Left ventricle myocardium inferior (tissue), 1 donor: ENCODE measurements at regions not wholly inside any gene's neighbourhood (a gene's known extent, or its start where the extent isn't known, plus 50 kb on each side); places are given as distances from the start of the nearest gene placed in this dataset.

ENCODE experiments used
- DNase-seq: peaks from one replicate; pipeline ENCODE4 v3.0.0-alpha.2; 2020
- H3K27ac ChIP-seq: fragments of 200-600 bp; replicated peaks from 2 replicates; pipeline ENCODE4 v1.8.0; 2021
- H3K27me3 ChIP-seq: fragments of 200-600 bp; 2 replicates; pipeline ENCODE4 v1.8.0; 2021; ENCODE audit warnings: low read depth
- H3K36me3 ChIP-seq: fragments of 200-600 bp; 2 replicates; pipeline ENCODE4 v1.8.0; 2021
- H3K4me1 ChIP-seq: fragments of 200-600 bp; 2 replicates; pipeline ENCODE4 v1.8.0; 2021
- H3K4me3 ChIP-seq: fragments of 200-600 bp; 2 replicates; pipeline ENCODE4 v1.8.0; 2021; ENCODE audit warnings: mild to moderate bottlenecking, moderate library complexity
- H3K9me3 ChIP-seq: fragments of 200-600 bp; replicated peaks from 2 replicates; pipeline ENCODE4 v1.8.0; 2021
- intact Hi-C: fragments of 100-400 bp; cut with micrococcal nuclease; formaldehyde crosslinking; loops from one replicate; pipeline ENCODE4 v1.11.0; 2022
- TF ChIP-seq, protein P1 (sequence below): fragments of 200-600 bp; IDR thresholded peaks from 2 replicates; pipeline ENCODE4 v1.8.0; 2021; ENCODE audit warnings: antibody characterized with exemption, mild to moderate bottlenecking, borderline replicate concordance
- donor health status: DM: no; HTN: yes; CAD: no; lungs with severe emphysema.

DNA sequence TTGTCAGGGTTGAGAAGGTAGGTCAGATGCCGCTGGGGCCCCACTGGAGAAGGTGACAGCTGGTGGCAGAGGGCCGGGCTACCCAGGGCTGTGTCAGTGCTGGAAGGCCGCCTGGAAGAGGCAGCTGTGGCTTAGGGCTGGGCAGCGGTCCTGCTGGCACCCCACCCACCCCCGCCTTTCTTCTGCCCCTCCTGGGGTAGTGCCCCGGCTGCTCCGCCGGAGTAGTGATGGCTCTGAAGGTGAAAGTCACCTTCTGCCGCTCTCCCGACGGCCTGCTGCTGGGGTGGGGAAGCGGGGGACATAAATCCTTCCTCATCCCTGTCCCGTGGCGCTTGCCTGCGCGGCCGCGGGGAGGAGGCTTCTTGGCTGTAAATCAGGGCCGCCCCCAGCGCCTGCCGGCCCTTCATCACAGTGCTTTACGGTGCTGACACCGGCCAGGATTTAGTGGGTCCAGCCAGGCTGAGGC, 332.2 kb downstream of the DYSF start:
- Histone ChIP-seq H3K27me3 (peaks cover 19% of the 10 kb centered on the region), H3K4me3 (no peak overlapping the region), H3K9me3 (no peaks in the 10 kb centered on the region), H3K27ac (no peak overlapping the region), H3K4me1 (no peaks in the 10 kb centered on the region), H3K36me3 (no peaks in the 10 kb centered on the region)
- DNase-seq = no peak
- TF ChIP-seq, protein P1, sequence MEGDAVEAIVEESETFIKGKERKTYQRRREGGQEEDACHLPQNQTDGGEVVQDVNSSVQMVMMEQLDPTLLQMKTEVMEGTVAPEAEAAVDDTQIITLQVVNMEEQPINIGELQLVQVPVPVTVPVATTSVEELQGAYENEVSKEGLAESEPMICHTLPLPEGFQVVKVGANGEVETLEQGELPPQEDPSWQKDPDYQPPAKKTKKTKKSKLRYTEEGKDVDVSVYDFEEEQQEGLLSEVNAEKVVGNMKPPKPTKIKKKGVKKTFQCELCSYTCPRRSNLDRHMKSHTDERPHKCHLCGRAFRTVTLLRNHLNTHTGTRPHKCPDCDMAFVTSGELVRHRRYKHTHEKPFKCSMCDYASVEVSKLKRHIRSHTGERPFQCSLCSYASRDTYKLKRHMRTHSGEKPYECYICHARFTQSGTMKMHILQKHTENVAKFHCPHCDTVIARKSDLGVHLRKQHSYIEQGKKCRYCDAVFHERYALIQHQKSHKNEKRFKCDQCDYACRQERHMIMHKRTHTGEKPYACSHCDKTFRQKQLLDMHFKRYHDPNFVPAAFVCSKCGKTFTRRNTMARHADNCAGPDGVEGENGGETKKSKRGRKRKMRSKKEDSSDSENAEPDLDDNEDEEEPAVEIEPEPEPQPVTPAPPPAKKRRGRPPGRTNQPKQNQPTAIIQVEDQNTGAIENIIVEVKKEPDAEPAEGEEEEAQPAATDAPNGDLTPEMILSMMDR = no peak
- intact Hi-C loops = no loop called here

DNA sequence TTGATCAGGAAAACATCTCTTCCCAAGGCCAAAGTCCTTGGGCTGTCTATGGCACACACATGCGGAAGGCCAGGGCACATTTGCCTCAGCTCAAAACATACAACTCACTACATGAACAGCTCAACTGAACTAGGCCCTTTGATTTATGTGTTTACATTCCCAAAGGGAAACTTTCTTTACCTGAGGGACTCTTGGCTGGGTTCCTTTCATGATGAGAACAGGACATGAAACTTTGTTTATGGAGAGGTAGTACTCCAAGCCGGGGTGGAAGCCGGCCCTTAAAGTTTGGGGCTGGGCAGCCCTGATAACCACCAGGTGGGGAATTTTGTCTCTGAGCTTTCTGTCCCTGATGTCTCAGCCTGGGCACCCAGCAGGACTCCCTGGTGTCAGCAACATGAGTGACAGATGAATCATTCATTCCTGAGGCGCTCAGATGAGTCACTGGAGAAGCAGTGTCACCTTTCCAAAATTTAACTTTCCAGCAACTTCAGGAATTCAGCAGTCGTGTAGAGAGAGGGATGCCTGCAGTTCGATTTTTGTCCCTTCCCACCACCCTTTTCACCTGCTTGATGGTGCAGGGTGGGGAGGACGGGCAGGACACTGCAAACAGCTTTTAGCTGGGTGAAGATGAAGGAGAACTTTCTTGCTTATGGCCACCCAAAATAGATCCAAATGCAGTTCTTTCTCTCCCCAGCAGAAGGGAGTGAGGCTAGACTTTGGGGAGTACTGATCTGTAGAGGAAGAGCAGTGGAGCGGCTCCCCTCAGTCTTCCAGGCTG, 331.6 kb downstream of the DYSF start:
- H3K27me3 ChIP-seq = peaks cover 19% of the 10 kb centered on the region
- H3K27ac ChIP-seq = no peak overlapping the region
- H3K36me3 ChIP-seq = no peaks in the 10 kb centered on the region
- TF ChIP-seq, protein P1 = no peak
- DNase-seq = no peak
- intact Hi-C loops = no loop called here
- H3K4me1 ChIP-seq = no peaks in the 10 kb centered on the region
- no peaks in the 10 kb centered on the region for H3K9me3 ChIP-seq
- H3K4me3 ChIP-seq = no peak overlapping the region

DNA sequence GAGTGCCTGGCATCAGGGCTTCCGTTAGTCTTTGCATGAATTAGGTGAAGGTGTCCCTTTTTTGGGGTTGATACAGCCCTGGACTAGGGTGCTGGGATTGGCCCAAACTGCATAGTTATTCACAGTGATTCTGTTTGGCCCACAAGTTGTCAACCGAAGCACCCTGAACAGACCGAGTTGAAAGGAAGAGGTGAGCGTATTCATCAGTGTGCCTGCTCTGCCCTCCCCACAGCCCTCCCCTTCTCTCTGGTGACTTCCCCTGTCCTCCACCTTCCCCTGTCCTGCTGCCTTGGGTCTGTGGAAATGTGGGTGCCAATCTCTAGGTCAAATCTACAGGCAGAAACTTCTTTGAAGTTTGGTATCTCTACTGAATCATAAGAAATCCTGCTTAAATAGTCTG, 330.5 kb downstream of the DYSF start:
- DNase-seq = no peak
- no peaks in the 10 kb centered on the region for H3K36me3 ChIP-seq
- H3K27me3 ChIP-seq = peaks cover 19% of the 10 kb centered on the region
- H3K9me3 ChIP-seq = no peaks in the 10 kb centered on the region
- H3K27ac ChIP-seq = no peak overlapping the region
- H3K4me1 ChIP-seq = no peaks in the 10 kb centered on the region
- H3K4me3 ChIP-seq = no peak overlapping the region
- TF ChIP-seq, protein P1 = no peak
- intact Hi-C loops = no loop called here

GRCh38 chr2:71783215-71783614, 329.9 kb downstream of the DYSF start:
- Histone ChIP-seq H3K36me3 (no peaks in the 10 kb centered on the region), H3K4me3 (no peak overlapping the region), H3K4me1 (no peaks in the 10 kb centered on the region), H3K27ac (no peak overlapping the region), H3K27me3 (peaks cover 19% of the 10 kb centered on the region), H3K9me3 (no peaks in the 10 kb centered on the region)
- TF ChIP-seq, protein P1 = no peak
- no peak for DNase-seq
- intact Hi-C loops = no loop called here

DNA sequence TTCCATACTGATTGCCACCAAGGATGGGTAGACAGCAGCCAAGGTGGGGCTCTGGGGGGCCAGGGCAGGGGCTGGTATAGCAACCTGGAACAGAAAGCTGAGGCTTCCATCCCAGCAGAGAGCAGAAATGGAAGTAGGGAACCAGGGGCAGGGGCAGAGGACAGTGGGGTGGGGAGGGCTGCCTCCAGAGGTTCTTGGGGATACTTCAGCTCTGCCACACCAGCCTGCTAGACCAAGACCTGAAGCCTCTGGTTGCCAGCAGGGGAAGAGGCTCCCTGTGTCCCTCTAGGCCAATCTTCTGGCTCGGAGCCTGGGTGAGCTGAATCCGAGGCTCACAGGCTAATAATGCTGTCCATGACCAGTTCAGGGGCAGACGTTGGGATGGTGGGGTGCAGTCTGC, 329.0 kb downstream of the DYSF start:
- H3K36me3 ChIP-seq = no peaks in the 10 kb centered on the region
- H3K4me1 ChIP-seq = no peaks in the 10 kb centered on the region
- no peak overlapping the region for H3K4me3 ChIP-seq
- no peaks in the 10 kb centered on the region for H3K9me3 ChIP-seq
- TF ChIP-seq, protein P1 = no peak
- no peak for DNase-seq
- H3K27ac ChIP-seq = no peak overlapping the region
- intact Hi-C loops = no loop called here
- H3K27me3 ChIP-seq = peaks cover 19% of the 10 kb centered on the region
